ENCODE measurements at regions not wholly inside any gene's neighbourhood (a gene's known extent, or its start where the extent isn't known, plus 50 kb on each side); places are given as distances from the start of the nearest gene placed in this dataset.

GRCh38 chr1:177800400-177801088 lies 169.3 kb downstream of the SEC16B start:
- H3K27ac ChIP-seq = no peak overlapping the region
- no peak overlapping the region for H3K4me3 ChIP-seq
- H3K36me3 ChIP-seq (replicated peaks in 1 of 2) = no peaks in the 10 kb centered on the region
- no peak for TF ChIP-seq POLR2A (IDR thresholded peaks at IDR 0.05)
- TF ChIP-seq CTCF (IDR thresholded peaks at IDR 0.05) = no peak
- no peaks in the 10 kb centered on the region for H3K4me1 ChIP-seq (replicated peaks in 1 of 2)
- H3K9me3 ChIP-seq (replicated peaks in 1 of 3) = no peaks in the 10 kb centered on the region
- intact Hi-C loops (cut with DNase I) = no loop called here
- 14 to 55% (median 33%) methylated on average over 1 of the region's 1 CpG for WGBS, 4 donors
- DNase-seq = no peak
- no peaks in the 10 kb centered on the region for H3K27me3 ChIP-seq

- H3K4me3 ChIP-seq = no peak overlapping the region
- no peak for TF ChIP-seq CTCF (IDR thresholded peaks at IDR 0.05)
- no peak for TF ChIP-seq POLR2A (IDR thresholded peaks at IDR 0.05)
- DNase-seq = no peak
- 67 to 86% (median 81%) methylated on average over 4 of the region's 4 CpGs for WGBS, 4 donors
- intact Hi-C loops (cut with DNase I) = no loop called here
- H3K4me1 ChIP-seq (replicated peaks in 1 of 2) = no peaks in the 10 kb centered on the region
- no peaks in the 10 kb centered on the region for H3K36me3 ChIP-seq (replicated peaks in 1 of 2)
- no peaks in the 10 kb centered on the region for H3K9me3 ChIP-seq (replicated peaks in 1 of 3)
- H3K27ac ChIP-seq = no peak overlapping the region
- H3K27me3 ChIP-seq = no peaks in the 10 kb centered on the region
Observed at GRCh38 chr1:177799746-177800145, 170.1 kb downstream of the SEC16B start.

- intact Hi-C loops (cut with DNase I) = no loop called here
- Histone ChIP-seq H3K36me3 (replicated peaks in 1 of 2) (no peaks in the 10 kb centered on the region), H3K4me1 (replicated peaks in 1 of 2) (no peaks in the 10 kb centered on the region), H3K9me3 (replicated peaks in 1 of 3) (no peaks in the 10 kb centered on the region), H3K27me3 (no peaks in the 10 kb centered on the region), H3K4me3 (no peak overlapping the region), H3K27ac (no peak overlapping the region)
- TF ChIP-seq CTCF (IDR thresholded peaks at IDR 0.05) = no peak
- TF ChIP-seq POLR2A (IDR thresholded peaks at IDR 0.05) = no peak
- 69 to 78% (median 74%) methylated on average over 3 of the region's 3 CpGs for WGBS, 4 donors
- no peak for DNase-seq
Observed at GRCh38 chr1:177798614-177799013, 171.2 kb downstream of the SEC16B start.

GRCh38 chr1:177796561-177796960 lies 173.3 kb downstream of the SEC16B start:
- no peak overlapping the region for H3K27ac ChIP-seq
- intact Hi-C loops (cut with DNase I) = no loop called here

More at GRCh38 chr1:177796561-177796960, 173.3 kb downstream of the SEC16B start:
- DNase-seq = no peak
- TF ChIP-seq POLR2A (IDR thresholded peaks at IDR 0.05) (no peak), CTCF (IDR thresholded peaks at IDR 0.05) (no peak)
- Histone ChIP-seq H3K36me3 (replicated peaks in 1 of 2) (no peaks in the 10 kb centered on the region), H3K4me3 (no peak overlapping the region), H3K27me3 (no peaks in the 10 kb centered on the region), H3K4me1 (replicated peaks in 1 of 2) (no peaks in the 10 kb centered on the region), H3K9me3 (replicated peaks in 1 of 3) (no peaks in the 10 kb centered on the region)
- WGBS, 4 donors = 81 to 91% (median 86%) methylated on average over 2 of the region's 2 CpGs

Measured in adrenal gland (tissue), 9 donors.